Mucosa of descending colon (tissue), 3 donors: ENCODE measurements at regions not wholly inside any gene's neighbourhood (a gene's known extent, or its start where the extent isn't known, plus 50 kb on each side); places are given as distances from the start of the nearest gene placed in this dataset.

ENCODE experiments used
- ATAC-seq: fragments of 200-7000 bp; cut with Tn5 transposase; one replicate; pipeline ENCODE4 v1.9.1; 2020; ENCODE audit warnings: mild to moderate bottlenecking, moderate library complexity
- DNase-seq, 3 donors: peaks; one replicate each; pipeline ENCODE4 v3.0.0-alpha.2; 2020
- H3K36me3 ChIP-seq: fragments of 200-600 bp; one replicate; pipeline ENCODE4 v1.8.0; 2021; ENCODE audit warnings: low read depth, mild to moderate bottlenecking
- H3K4me1 ChIP-seq: fragments of 200-600 bp; one replicate; pipeline ENCODE4 v1.8.0; 2021; ENCODE audit warnings: low read depth, mild to moderate bottlenecking
- H3K4me3 ChIP-seq: fragments of 200-600 bp; one replicate; pipeline ENCODE4 v1.8.0; 2021; ENCODE audit warnings: mild to moderate bottlenecking
- H3K9me3 ChIP-seq: fragments of 200-600 bp; one replicate; pipeline ENCODE4 v1.8.0; 2021; ENCODE audit warnings: mild to moderate bottlenecking
- CTCF ChIP-seq: fragments of 200-600 bp; IDR thresholded peaks from one replicate; pipeline ENCODE4 v1.8.0; 2022; ENCODE audit warnings: antibody characterized with exemption, mild to moderate bottlenecking
- intact Hi-C, 2 donors: fragments of 100-400 bp; cut with DNase I in 1 of 2; cut with micrococcal nuclease in 1 of 2; formaldehyde crosslinking; loops; one replicate each; pipeline versions ENCODE4 v1.11.0 to v1.11.1; 2022; cut with DNase I, micrococcal nuclease
- donor health status: DM: no; HTN: no; CAD: no; lungs with moderate emphysema.
- donor health status: DM: no; HTN: no; CAD: no.
- donor health status: DM: no; HTN: yes; CAD: no.

DNA sequence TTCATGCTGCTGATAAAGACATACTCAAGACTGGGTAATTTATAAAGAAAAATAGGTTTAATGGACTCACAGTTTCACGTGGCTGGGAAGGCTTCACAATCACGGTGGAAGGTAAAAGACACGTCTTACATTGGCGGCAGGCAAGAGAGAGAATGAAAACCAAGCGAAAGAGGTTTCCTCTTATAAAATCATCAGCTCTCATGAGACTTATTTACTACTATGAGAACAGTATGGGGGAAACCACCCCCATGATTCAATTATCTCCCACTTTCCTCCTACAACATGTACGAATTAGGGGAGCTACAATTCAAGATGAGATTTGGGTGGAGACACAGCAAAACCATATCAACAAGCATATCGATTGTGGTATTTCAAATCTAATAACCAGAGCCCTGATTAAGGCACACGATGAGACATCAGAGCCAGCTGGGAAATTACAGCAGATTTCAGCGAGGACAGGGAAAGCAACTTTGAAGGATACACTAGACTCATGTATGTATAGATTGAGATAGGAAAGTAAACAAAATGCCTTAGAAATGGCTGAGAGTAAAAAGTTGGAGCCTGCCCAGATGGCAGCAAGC is 129.8 kb upstream of the GJE1 start:
- H3K9me3 ChIP-seq, result peaks cover 4% of the 10 kb centered on the region
- no peaks in the 10 kb centered on the region for H3K4me1 ChIP-seq
- TF ChIP-seq CTCF, result no peak
- no peaks in the 10 kb centered on the region for H3K36me3 ChIP-seq
- ATAC-seq (no peak), DNase-seq (no peak)
- no peak overlapping the region for H3K4me3 ChIP-seq
- intact Hi-C loops, result no loop called here

DNA sequence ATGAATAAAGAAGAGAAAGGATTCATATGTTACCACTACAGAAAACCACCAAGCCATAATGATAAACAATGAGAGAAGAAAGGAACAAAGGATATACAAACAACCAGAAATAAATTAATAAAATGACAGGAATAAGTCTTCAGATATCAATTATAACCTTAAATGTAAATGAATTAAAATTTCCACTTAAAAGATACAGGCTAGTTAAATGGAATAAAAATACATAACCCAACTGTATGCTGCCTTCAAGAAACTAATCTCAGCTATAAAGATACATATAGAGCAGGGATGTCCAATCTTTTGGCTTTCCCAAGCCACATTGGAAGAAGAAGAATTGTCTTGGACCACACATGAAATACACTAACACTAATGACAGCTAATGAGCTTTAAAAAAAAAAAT is 135.9 kb upstream of the GJE1 start:
- Histone ChIP-seq H3K9me3 (peaks cover 17% of the 10 kb centered on the region), H3K4me3 (no peak overlapping the region), H3K36me3 (no peaks in the 10 kb centered on the region), H3K4me1 (no peaks in the 10 kb centered on the region)
- DNase-seq, result no peak
- ATAC-seq, result no peak
- no peak for TF ChIP-seq CTCF
- intact Hi-C loops, result no loop called here

DNA sequence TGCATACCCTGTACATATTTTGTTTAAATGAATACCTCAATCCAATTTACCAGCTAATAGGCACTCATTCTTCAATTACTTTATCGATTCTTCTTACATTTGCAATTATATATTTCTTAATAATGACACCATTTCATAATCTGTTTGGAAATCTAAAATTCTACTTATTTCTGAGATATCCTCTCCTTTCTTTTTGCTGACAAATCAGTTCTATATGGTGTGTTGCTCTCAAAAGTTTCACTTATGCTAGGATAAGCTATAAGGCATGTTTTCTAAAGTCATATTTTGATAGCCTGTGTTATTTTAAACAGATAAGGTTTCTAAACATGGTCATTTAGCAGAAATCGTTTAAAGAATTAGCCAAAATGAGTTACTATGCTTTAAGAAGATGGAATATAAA is 140.6 kb upstream of the GJE1 start:
- Histone ChIP-seq H3K36me3 (no peaks in the 10 kb centered on the region), H3K4me3 (no peak overlapping the region), H3K9me3 (peaks cover 12% of the 10 kb centered on the region), H3K4me1 (no peaks in the 10 kb centered on the region)
- no peak for TF ChIP-seq CTCF
- intact Hi-C loops, result no loop called here
- DNase-seq (no peak), ATAC-seq (no peak)

DNA sequence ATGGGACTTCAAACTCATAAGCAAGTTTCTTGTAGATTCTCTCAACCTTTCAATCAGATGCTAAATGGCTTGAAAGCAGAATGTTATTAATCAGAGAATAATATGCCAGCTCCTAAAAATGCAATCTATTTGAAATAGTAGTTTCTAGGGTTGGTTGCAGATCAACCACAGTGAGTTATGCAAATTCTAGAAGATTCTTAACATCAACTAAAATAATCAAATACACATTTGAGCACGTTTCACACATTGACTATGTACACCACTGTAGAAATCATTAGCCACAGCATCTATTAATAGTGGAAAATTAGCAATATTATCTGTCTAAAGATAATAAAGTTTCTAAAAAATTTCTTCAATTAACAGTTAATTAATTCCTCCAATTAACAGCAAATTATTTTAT is 141.9 kb upstream of the GJE1 start:
- ATAC-seq (no peak), DNase-seq (no peak)
- H3K9me3 ChIP-seq, result peaks cover 5% of the 10 kb centered on the region
- no peak overlapping the region for H3K4me3 ChIP-seq
- intact Hi-C loops, result no loop called here
- H3K36me3 ChIP-seq, result no peaks in the 10 kb centered on the region
- no peaks in the 10 kb centered on the region for H3K4me1 ChIP-seq
- TF ChIP-seq CTCF, result no peak

- no peak overlapping the region for H3K4me3 ChIP-seq
- intact Hi-C loops, result no loop called here
- DNase-seq, result no peak
- H3K9me3 ChIP-seq, result peaks cover 3% of the 10 kb centered on the region
- no peaks in the 10 kb centered on the region for H3K4me1 ChIP-seq
- no peak for ATAC-seq
- no peak for TF ChIP-seq CTCF
- no peaks in the 10 kb centered on the region for H3K36me3 ChIP-seq
Observed at GRCh38 chr6:141989706-141989959, 143.1 kb upstream of the GJE1 start.
